GM18511 (cell line): ENCODE measurements at regions not wholly inside any gene's neighbourhood (a gene's known extent, or its start where the extent isn't known, plus 50 kb on each side); places are given as distances from the start of the nearest gene placed in this dataset.
"Not testable (repeated sequence)": the region's sequence is repeated elsewhere in the genome, so short reads cannot be mapped to it uniquely, and the experiment has no call there.

Experiments used
- ATAC-seq: cut with Tn5 transposase; IDR thresholded peaks from one replicate; pipeline ENCODE4 v1.9.1; 2021; ENCODE audit warnings: mild to moderate bottlenecking, moderate library complexity; ENCODE audit not compliant: unreplicated experiment

GRCh38 chr5:147075187-147075586, 159.6 kb upstream of the STK32A start:
- no peak for ATAC-seq

GRCh38 chr5:147080391-147080790, 154.4 kb upstream of the STK32A start:
- ATAC-seq: no peak

GRCh38 chr5:147081311-147081764, 153.5 kb upstream of the STK32A start:
- ATAC-seq: no peak

GRCh38 chr5:147084702-147085101, 150.1 kb upstream of the STK32A start:
- no peak for ATAC-seq

GRCh38 chr5:147085409-147085808, 149.4 kb upstream of the STK32A start:
- no peak for ATAC-seq

GRCh38 chr5:147092044-147092443, 142.8 kb upstream of the STK32A start:
- ATAC-seq: no peak

- ATAC-seq: no peak
Measured at GRCh38 chr5:147093138-147093537, 141.7 kb upstream of the STK32A start.

- ATAC-seq: no peak
Measured at GRCh38 chr5:147095740-147096139, 139.1 kb upstream of the STK32A start.

- ATAC-seq: peak; percentile 66
Measured at GRCh38 chr5:147098233-147098790, 136.5 kb upstream of the STK32A start.

- no peak for ATAC-seq
Measured at GRCh38 chr5:147101659-147102369, 133.0 kb upstream of the STK32A start.

GRCh38 chr5:147112899-147113298, 121.9 kb upstream of the STK32A start:
- no peak for ATAC-seq

GRCh38 chr5:147113967-147114366, 120.9 kb upstream of the STK32A start:
- no peak for ATAC-seq

GRCh38 chr5:147139759-147140158, 95.1 kb upstream of the STK32A start:
- not testable (repeated sequence) for ATAC-seq

- no peak for ATAC-seq
Measured at GRCh38 chr5:147140558-147140957, 94.3 kb upstream of the STK32A start.

- ATAC-seq: not testable (repeated sequence)
Measured at GRCh38 chr5:147141580-147141979, 93.2 kb upstream of the STK32A start.

- no peak for ATAC-seq
Measured at GRCh38 chr5:147143215-147143614, 91.6 kb upstream of the STK32A start.

- ATAC-seq: no peak
Measured at GRCh38 chr5:147145328-147145727, 89.5 kb upstream of the STK32A start.

GRCh38 chr5:147148715-147149114, 86.1 kb upstream of the STK32A start:
- no peak for ATAC-seq

GRCh38 chr5:147152086-147152485, 82.7 kb upstream of the STK32A start:
- ATAC-seq: no peak

- ATAC-seq: no peak
Measured at GRCh38 chr5:147154809-147155208, 80.0 kb upstream of the STK32A start.

- ATAC-seq: no peak
Measured at GRCh38 chr5:147156012-147156411, 78.8 kb upstream of the STK32A start.

GRCh38 chr5:147160902-147161700, 73.7 kb upstream of the STK32A start:
- no peak for ATAC-seq
